ENCODE measurements at regions not wholly inside any gene's neighbourhood (a gene's known extent, or its start where the extent isn't known, plus 50 kb on each side); places are given as distances from the start of the nearest gene placed in this dataset.

DNA sequence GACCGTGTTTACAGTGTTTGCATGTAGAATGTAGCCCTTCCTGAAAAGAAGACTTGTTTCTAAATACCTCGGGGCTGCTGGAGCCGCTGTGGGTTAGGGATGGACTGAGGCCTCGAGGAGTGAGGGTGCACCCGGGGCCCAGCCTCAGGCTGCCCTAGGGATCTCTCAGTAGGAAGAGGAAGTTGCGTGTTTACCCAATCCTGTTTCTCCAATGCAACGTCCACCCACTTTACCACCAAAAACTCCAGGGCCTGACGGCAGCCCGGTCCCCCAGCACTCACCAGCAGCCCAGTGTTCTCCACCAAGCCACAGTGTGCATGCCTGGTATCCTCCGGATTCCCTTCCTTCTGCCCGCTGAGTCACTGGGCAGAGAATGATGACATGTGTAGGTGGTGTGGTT, 255.8 kb downstream of the GLI2 start:
- DNase-seq (ENCODE audit: low read depth), result no peak

DNA sequence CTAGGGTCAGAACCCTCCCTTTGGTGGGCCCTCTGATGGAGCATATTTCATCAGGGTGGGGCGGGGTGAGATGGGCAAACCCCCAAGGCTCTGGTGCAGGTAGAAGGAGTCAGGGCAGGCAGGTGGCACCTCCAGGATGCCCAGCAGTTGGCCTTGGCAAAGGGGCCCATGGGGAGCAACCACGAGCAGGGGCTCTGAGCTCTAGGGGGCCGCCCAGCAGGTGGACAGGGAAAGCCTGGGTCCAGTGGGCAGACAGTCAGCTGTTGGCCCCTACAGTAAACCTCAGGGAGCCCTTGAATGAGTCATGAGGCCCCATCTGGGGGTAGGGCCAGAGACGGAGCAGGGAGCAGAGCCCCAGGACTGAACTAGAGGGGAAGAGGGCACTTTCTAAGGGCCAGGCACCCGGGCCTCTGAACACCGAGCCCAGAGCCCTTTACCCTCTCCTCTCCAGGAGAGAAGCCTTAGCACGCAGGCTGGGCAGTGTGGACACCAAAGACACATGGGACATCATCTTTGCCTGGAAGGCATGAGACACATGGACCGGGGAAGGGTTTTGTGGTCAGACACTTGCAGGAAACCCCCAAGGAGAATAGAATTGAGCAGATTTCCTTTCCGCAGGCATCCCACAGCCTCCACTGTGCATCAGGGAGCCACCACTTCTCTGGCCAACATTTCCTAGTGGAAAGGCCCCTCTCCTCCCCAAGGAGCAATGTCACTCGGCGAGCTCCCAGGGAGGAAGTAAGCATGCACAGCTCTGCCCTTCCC, 257.3 kb downstream of the GLI2 start:
- DNase-seq (ENCODE audit: low read depth), result no peak

- no peak for DNase-seq (ENCODE audit: low read depth)
Observed at GRCh38 chr2:120993661-120994060, 258.0 kb downstream of the GLI2 start.

GRCh38 chr2:120994301-120994995, 258.8 kb downstream of the GLI2 start:
- DNase-seq (ENCODE audit: low read depth), result peak; percentile 4

DNA sequence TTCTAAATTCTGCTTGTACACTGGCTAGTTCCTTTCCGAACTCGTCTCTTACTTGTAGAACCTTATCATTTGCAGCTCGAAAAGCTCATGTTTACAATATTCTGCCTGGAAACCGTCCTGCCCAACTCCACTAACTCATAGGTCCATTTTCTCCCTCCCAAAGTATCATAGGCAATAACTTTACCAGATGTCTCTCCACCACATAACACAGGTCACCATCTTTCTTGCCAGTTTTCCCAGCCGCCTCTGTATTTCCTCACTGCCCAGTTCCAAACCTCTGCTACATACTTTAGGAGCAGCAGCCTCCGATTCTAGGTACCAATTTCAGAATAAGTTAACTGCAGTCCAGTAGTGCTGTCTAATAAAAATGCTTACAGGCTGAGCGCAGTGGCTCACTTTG, 259.5 kb downstream of the GLI2 start:
- DNase-seq (ENCODE audit: low read depth), result no peak

- DNase-seq (ENCODE audit: low read depth), result no peak
Observed at GRCh38 chr2:120995656-120996190, 260.1 kb downstream of the GLI2 start.

DNA sequence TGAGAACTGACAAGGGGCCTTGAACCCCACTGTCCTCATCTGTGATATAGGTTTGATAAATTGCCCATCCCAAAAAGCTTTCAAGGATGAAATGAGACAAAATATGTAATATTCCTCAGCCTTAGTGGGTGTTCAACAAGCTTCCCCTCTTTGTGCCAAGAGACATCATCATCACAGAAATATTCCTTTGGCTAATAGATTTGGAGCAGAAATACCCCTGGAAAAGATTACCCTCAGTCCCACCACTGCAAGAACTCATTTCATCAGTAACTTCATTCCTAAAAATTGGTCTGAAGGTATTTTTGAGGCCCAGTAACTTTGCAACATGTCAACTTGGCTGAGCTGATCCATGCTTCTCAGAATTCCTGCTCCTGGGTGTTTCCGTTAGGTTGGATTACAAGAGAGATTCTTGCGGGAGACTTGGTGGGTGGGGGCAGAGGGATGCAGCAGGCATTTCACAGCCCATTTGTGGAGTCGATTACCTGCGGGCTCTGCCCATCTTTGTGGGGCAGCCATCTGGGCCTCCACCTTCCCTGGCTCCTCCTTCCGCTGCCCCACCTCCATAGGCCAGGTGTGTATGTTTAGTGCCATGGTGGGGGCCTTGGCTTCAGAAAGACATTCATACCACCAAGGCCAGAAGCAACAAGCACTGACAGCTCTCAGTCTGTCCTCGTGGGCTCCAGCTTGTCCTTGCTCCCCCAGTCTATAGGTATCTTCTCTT, 263.9 kb downstream of the GLI2 start:
- DNase-seq (ENCODE audit: low read depth), result no peak

- DNase-seq (ENCODE audit: low read depth), result no peak
Observed at GRCh38 chr2:121000804-121001203, 265.1 kb downstream of the GLI2 start.

DNA sequence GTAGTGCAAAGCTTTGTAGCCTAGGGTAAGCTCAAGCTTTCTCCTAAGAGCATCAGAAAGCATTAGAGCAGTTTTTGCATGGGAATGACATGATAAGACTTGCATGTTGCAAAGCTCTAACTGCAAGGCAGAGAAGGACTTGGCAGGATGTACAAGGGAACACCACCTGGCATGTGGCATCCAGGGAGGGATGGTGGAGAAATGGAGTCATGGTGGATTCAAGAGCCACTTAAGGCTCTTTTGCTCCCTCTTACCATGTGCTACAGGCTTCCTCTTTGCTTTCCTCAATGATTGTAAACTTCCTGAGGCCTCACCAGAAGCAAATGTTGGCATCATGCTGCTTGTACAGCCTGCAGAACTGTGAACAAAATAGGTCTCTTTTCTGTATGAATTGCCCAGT, 266.0 kb downstream of the GLI2 start:
- no peak for DNase-seq (ENCODE audit: low read depth)

GRCh38 chr2:121002597-121002996, 266.9 kb downstream of the GLI2 start:
- no peak for DNase-seq (ENCODE audit: low read depth)

DNA sequence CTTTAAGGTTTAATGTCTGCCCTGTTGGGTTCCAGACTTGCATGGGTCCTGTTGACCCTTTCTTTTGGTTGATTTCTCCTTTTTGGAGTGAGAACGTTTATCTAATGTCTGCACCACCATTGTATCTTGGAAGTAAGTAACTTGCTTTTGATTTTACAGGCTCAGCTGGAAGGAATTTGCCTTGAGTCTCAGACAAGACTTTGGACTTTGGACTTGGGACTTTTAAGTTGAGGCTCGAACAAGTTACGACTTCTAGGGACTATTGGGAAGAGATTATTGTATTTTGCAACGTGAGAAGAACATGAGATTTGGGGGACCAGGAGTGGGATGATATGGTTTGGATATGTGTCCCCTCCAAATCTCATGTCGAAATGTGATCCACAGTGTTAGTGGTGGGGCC, 267.7 kb downstream of the GLI2 start:
- no peak for DNase-seq (ENCODE audit: low read depth)

DNA sequence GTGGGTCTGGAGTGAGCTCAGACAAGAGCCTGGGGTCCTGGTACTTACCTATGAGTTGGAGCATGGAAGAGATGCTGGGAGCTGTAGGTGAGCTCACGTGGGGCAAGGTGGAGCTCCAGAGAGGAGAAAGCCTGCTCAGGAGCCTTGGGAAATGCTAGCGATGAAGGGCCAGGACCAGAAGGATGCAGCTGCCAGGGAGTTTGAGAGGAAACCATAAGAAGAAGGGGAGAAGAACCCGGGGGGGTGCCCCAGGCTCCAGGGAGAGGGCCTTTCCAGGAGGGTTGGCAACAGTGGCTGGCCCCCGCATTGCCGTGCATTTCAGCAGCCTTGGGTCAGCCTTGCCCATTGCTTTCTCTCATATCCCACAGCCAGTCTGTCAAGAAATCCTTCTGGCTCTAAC, 268.7 kb downstream of the GLI2 start:
- DNase-seq (ENCODE audit: low read depth), result no peak

- no peak for DNase-seq (ENCODE audit: low read depth)
Observed at GRCh38 chr2:121004950-121005349, 269.3 kb downstream of the GLI2 start.

DNA sequence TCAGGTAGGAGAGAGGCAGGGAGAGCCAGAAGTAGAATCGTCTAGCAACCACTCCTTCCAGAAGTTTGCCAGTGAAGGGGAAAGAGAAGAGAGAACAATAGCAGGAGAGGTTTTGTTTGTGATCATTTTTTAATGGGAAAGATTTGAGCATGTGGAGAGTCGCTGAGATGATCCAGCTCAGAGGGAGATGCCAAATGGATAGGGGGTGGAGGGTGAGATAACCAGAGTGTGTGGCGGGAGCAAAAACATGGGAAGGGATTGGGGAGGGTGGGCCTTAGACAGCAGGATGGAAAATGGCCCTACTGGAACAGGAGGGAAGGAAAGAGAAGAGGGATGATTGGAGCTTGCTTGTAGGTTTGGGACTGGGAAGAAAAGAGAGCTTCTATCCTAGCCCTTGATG, 269.8 kb downstream of the GLI2 start:
- DNase-seq (ENCODE audit: low read depth), result no peak

- DNase-seq (ENCODE audit: low read depth), result no peak
Observed at GRCh38 chr2:121006743-121007489, 271.2 kb downstream of the GLI2 start.

DNA sequence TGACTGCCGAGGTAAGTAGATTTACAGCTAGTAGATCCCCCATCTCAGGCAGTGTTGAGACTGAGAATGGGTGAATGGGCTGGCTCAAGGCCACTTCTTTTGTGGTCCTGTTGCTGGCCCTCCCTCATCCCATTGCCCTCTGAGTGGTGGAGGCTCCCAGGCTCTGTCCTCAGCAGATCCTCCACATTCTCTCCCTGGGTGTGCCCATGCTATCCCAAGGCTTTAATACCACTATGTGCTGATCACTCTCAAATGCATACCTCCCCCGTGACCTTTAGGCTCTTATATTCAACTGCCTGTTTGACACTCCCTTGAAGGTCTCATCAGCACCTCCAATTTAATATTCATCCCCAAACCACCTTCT, 271.8 kb downstream of the GLI2 start:
- DNase-seq (ENCODE audit: low read depth), result no peak

GRCh38 chr2:121008975-121009374, 273.3 kb downstream of the GLI2 start:
- peak; percentile 34 for DNase-seq (ENCODE audit: low read depth)

DNA sequence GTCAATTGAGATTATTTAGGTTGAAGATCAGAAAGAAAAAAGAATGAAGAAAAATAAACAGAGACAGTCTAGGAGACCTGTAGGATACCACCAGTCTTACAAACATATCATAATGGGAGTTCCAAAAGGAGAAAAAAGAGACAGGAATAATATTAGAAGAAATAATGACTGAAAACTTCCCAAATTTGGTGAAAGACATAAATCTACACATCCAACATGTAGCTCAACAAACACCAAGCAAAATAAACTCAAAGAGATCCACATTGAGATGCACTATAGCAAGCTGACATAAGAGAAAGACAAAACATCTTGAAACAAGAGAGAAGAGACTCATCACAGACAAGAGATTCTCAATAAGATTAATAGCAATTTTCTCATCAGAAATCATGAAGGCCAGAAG, 274.0 kb downstream of the TFCP2L1 start:
- no peak for DNase-seq (ENCODE audit: low read depth)

- DNase-seq (ENCODE audit: low read depth), result no peak
Observed at GRCh38 chr2:121014876-121015275, 270.1 kb downstream of the TFCP2L1 start.

- no peak for DNase-seq (ENCODE audit: low read depth)
Observed at GRCh38 chr2:121015971-121016485, 269.0 kb downstream of the TFCP2L1 start.

GRCh38 chr2:121017396-121017795, 267.6 kb downstream of the TFCP2L1 start:
- DNase-seq (ENCODE audit: low read depth), result no peak
